A673 (cell line): ENCODE measurements at regions not wholly inside any gene's neighbourhood (a gene's known extent, or its start where the extent isn't known, plus 50 kb on each side); places are given as distances from the start of the nearest gene placed in this dataset.
A peak's percentile ranks its signal among the peaks of the same experiment; 100 is the strongest.

Source experiments
- BruUV-seq: library from RNA; stranded (reverse); fragments of 400-500 nt; replicated peaks from 2 replicates; lab custom pipeline; 2021; lab: Mats Ljungman, UMichigan
- CTCF ChIA-PET: fragments of 300-600 bp; sonication (Branson Sonifier 250); formaldehyde crosslinking; loops from one replicate; lab custom pipeline; 2022; ENCODE audit warnings: antibody characterized with exemption; lab: Charles Lee
- POLR2A ChIA-PET: fragments of 300-600 bp; sonication (Branson Sonifier 250); formaldehyde crosslinking; loops from one replicate; lab custom pipeline; 2022; ENCODE audit warnings: antibody characterized with exemption; ENCODE audit not compliant: low non-redundant PET; lab: Charles Lee
- DNase-seq: peaks from one replicate; pipeline ENCODE4 v3.0.0-alpha.2; 2015; ENCODE audit warnings: low spot score
- H3K27ac ChIP-seq: fragments of 200-600 bp; sonication (generic); 2 replicates; pipeline ENCODE4 v1.5.1; 2016; ENCODE audit warnings: mixed run types, low read depth, mild to moderate bottlenecking, mixed read lengths, antibody characterized with exemption, low read length; ENCODE audit not compliant: poor library complexity, severe bottlenecking
- H3K27me3 ChIP-seq: fragments of 200-600 bp; sonication (generic); replicated peaks from 2 replicates; pipeline ENCODE4 v1.6.1; 2017; ENCODE audit warnings: mixed run types, low read depth, mild to moderate bottlenecking, mixed read lengths, antibody characterized with exemption, low read length; ENCODE audit not compliant: insufficient read depth, poor library complexity
- H3K36me3 ChIP-seq: fragments of 200-600 bp; sonication (generic); 2 replicates; pipeline ENCODE4 v1.6.1; 2016; ENCODE audit warnings: mixed run types, mild to moderate bottlenecking, mixed read lengths, antibody characterized with exemption, low read length; ENCODE audit not compliant: insufficient read depth, poor library complexity, severe bottlenecking
- H3K4me1 ChIP-seq: fragments of 200-600 bp; sonication (generic); 2 replicates; pipeline ENCODE4 v1.6.1; 2017; ENCODE audit warnings: mixed run types, mild to moderate bottlenecking, mixed read lengths, antibody characterized with exemption, low read length; ENCODE audit not compliant: insufficient read depth, poor library complexity, severe bottlenecking
- H3K4me3 ChIP-seq: fragments of 200-600 bp; sonication (generic); 2 replicates; pipeline ENCODE4 v1.5.1; 2016; ENCODE audit warnings: low read depth, mixed run types, mild to moderate bottlenecking, mixed read lengths, low read length; ENCODE audit not compliant: poor library complexity, severe bottlenecking
- H3K9me3 ChIP-seq: fragments of 200-600 bp; sonication (generic); 2 replicates; pipeline ENCODE4 v1.6.1; 2016; ENCODE audit warnings: mixed run types, low read depth, mild to moderate bottlenecking, mixed read lengths, antibody characterized with exemption, low read length; ENCODE audit not compliant: poor library complexity, severe bottlenecking
- CTCF ChIP-seq: fragments of 300-800, 200-600 bp; sonication (generic); conservative IDR thresholded peaks from 2 replicates; pipeline ENCODE4 v1.5.1; 2017; ENCODE audit warnings: low read depth, mild to moderate bottlenecking, antibody characterized with exemption, low read length, moderate library complexity, mixed read lengths
- EZH2 ChIP-seq: fragments of 200-600 bp; sonication (generic); IDR thresholded peaks from 2 replicates; pipeline ENCODE4 v1.6.1; 2017; ENCODE audit warnings: borderline replicate concordance, low read depth, mild to moderate bottlenecking, mixed read lengths, antibody characterized with exemption, low read length; ENCODE audit not compliant: poor library complexity, severe bottlenecking
- intact Hi-C: fragments of 100-400 bp; cut with micrococcal nuclease; formaldehyde crosslinking; loops from one replicate; pipeline ENCODE4 v1.10.0; 2022; ENCODE audit not compliant: unreplicated experiment

DNA sequence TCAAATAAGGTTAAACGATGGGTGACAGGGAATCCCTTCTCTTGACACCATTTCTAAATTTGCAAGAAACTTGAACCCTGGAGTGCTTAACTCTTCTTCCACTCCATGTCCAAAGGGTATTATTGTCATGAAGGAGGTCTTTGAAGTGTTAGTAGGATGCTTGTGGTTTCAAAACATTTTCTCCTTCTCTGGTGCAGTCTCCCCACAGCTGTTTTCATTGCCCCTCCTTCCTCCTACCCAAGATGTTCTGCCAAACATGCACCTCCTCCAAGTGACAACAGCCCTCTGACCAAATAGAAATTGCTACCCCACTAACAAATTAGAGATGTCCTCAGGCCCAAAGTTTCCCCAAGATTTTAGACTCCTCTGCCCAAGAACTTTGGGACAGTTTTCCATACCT, 151.4 kb downstream of the POLR2M start:
- no TSS peak for BruUV-seq

DNA sequence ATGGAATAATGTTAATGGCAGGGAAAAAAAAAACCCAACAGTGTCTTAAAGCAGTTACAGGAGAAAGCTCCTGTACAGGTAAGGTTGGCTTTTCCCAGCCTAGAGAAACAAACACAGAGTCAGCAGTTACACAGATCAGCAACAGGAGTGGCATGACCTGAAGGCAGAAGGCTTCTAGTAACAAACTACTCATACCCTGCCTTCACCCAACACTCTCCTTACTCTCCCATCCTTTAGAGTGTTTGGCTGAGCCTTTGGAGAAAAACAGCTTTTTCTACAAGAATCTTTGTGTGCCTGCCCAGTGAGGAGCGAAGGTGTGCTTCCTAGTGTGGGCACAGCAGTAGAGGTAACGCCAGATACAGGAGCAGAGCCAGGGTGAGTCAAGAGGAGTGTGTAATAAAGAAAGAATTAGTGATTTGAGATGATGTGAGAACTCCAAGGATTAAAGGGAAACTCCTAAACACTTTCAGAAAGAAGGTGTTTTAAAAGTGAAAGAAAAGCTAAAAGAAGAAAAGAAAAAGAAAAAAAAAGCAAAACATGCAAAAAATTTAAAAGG, 152.7 kb downstream of the POLR2M start:
- Histone ChIP-seq H3K27me3 (no peaks in the 10 kb centered on the region), H3K27ac (no peak overlapping the region), H3K4me3 (no peak overlapping the region), H3K4me1 (no peaks in the 10 kb centered on the region), H3K36me3 (no peaks in the 10 kb centered on the region), H3K9me3 (no peaks in the 10 kb centered on the region)
- intact Hi-C loops: no loop called here
- no TSS peak for BruUV-seq
- TF ChIP-seq EZH2 (no peak), CTCF (no peak)
- no peak for DNase-seq
- ChIA-PET POLR2A (no interaction called here), CTCF (interaction anchor here (1.8 to 6.6 kb wide), 2 partner anchors 108 to 116 kb away, joined by 7 to 85 read pairs; no protein-coding TSS in a partner anchor)

More for the DNA sequence above, 151.4 kb downstream of the POLR2M start:
- no peaks in the 10 kb centered on the region for H3K9me3 ChIP-seq
- no peaks in the 10 kb centered on the region for H3K36me3 ChIP-seq
- no peak overlapping the region for H3K27ac ChIP-seq
- ChIA-PET CTCF (interaction anchor here (6.6 kb wide), 1 partner anchor 107 kb away, joined by 85 read pairs; no protein-coding TSS in a partner anchor), POLR2A (no interaction called here)
- intact Hi-C loops: no loop called here
- no peaks in the 10 kb centered on the region for H3K4me1 ChIP-seq
- DNase-seq: no peak
- TF ChIP-seq CTCF: no peak
- no peak for TF ChIP-seq EZH2
- no peaks in the 10 kb centered on the region for H3K27me3 ChIP-seq
- H3K4me3 ChIP-seq: no peak overlapping the region

DNA sequence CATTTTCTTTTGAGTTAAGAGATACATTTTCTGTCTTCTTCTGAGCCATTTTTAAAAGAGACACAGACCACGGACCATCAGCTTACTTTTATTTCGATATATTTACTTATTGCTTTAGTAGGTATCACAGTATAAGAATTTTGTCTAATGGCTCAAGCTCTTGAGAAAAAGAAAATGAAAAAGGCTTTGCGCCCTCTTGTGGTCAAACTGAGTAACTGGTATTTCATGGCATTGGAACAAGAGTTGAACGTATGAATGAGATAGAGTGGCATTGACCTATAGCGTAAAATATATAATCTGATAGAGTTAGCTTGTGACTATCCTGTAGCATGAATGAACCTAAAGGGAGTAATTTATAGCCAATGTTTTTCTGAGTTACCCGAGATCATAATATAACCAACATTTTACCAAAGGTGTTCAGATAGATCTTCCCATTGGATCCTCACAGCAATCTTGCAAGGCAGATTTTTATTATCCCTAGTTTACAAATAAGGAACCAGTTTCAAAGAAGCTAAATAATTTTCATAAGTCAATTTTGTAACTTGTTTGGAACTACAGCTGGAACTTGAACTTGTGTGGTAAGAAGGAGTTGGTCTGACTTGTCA, 154.6 kb downstream of the POLR2M start:
- ChIA-PET POLR2A (no interaction called here), CTCF (interaction anchor here (0.7 to 6.6 kb wide), 6 partner anchors 11 to 210 kb away, joined by 4 to 85 read pairs (median 6); no protein-coding TSS in a partner anchor)
- Histone ChIP-seq H3K4me1 (no peaks in the 10 kb centered on the region), H3K27me3 (no peaks in the 10 kb centered on the region), H3K27ac (no peak overlapping the region), H3K9me3 (no peaks in the 10 kb centered on the region), H3K36me3 (no peaks in the 10 kb centered on the region), H3K4me3 (no peak overlapping the region)
- TF ChIP-seq EZH2 (no peak), CTCF (peak; percentile 85)
- DNase-seq: peak; percentile 75
- intact Hi-C loops: loop anchor here (2.0 to 5.0 kb wide), 2 partner anchors 110 to 194 kb away; no protein-coding TSS in a partner anchor
- no TSS peak for BruUV-seq
